ENCODE measurements at regions not wholly inside any gene's neighbourhood (a gene's known extent, or its start where the extent isn't known, plus 50 kb on each side); places are given as distances from the start of the nearest gene placed in this dataset.
"Not testable (repeated sequence)": the region's sequence is repeated elsewhere in the genome, so short reads cannot be mapped to it uniquely, and the experiment has no call there.

- DNase-seq (ENCODE audit: low spot score) = no peak
These were observed 524.2 kb upstream of the SALL3 start for GRCh38 chr18:78455386-78455785.

- no peak for DNase-seq (ENCODE audit: low spot score)
These were observed 522.6 kb upstream of the SALL3 start for GRCh38 chr18:78457011-78457410.

GRCh38 chr18:78457731-78458130 lies 521.9 kb upstream of the SALL3 start:
- no peak for DNase-seq (ENCODE audit: low spot score)

- no peak for DNase-seq (ENCODE audit: low spot score)
These were observed 521.3 kb upstream of the SALL3 start for GRCh38 chr18:78458356-78458755.

- no peak for DNase-seq (ENCODE audit: low spot score)
These were observed 520.0 kb upstream of the SALL3 start for GRCh38 chr18:78459668-78460067.

- DNase-seq (ENCODE audit: low spot score) = no peak
These were observed 519.1 kb upstream of the SALL3 start for GRCh38 chr18:78460558-78460957.

- DNase-seq (ENCODE audit: low spot score) = no peak
These were observed 506.1 kb upstream of the SALL3 start for GRCh38 chr18:78473563-78473962.

GRCh38 chr18:78477840-78478239 lies 501.8 kb upstream of the SALL3 start:
- no peak for DNase-seq (ENCODE audit: low spot score)

- no peak for DNase-seq (ENCODE audit: low spot score)
These were observed 500.2 kb upstream of the SALL3 start for GRCh38 chr18:78479443-78479842.

GRCh38 chr18:78480262-78481054 lies 499.2 kb upstream of the SALL3 start:
- no peak for DNase-seq (ENCODE audit: low spot score)

GRCh38 chr18:78482378-78482777 lies 497.2 kb upstream of the SALL3 start:
- no peak for DNase-seq (ENCODE audit: low spot score)

GRCh38 chr18:78487649-78488048 lies 492.0 kb upstream of the SALL3 start:
- DNase-seq (ENCODE audit: low spot score) = no peak

GRCh38 chr18:78492064-78492812 lies 487.4 kb upstream of the SALL3 start:
- no peak for DNase-seq (ENCODE audit: low spot score)

GRCh38 chr18:78492813-78493371 lies 486.7 kb upstream of the SALL3 start:
- DNase-seq (ENCODE audit: low spot score) = no peak

- DNase-seq (ENCODE audit: low spot score) = not testable (repeated sequence)
These were observed 486.1 kb upstream of the SALL3 start for GRCh38 chr18:78493490-78493889.

- DNase-seq (ENCODE audit: low spot score) = no peak
These were observed 485.2 kb upstream of the SALL3 start for GRCh38 chr18:78494204-78495085.

- no peak for DNase-seq (ENCODE audit: low spot score)
These were observed 484.1 kb upstream of the SALL3 start for GRCh38 chr18:78495550-78495949.

- DNase-seq (ENCODE audit: low spot score) = no peak
These were observed 483.5 kb upstream of the SALL3 start for GRCh38 chr18:78496079-78496478.

- no peak for DNase-seq (ENCODE audit: low spot score)
These were observed 482.0 kb upstream of the SALL3 start for GRCh38 chr18:78497641-78498040.

- DNase-seq (ENCODE audit: low spot score) = no peak
These were observed 480.0 kb upstream of the SALL3 start for GRCh38 chr18:78499586-78499985.

GRCh38 chr18:78501251-78501650 lies 478.4 kb upstream of the SALL3 start:
- no peak for DNase-seq (ENCODE audit: low spot score)

- no peak for DNase-seq (ENCODE audit: low spot score)
These were observed 476.5 kb upstream of the SALL3 start for GRCh38 chr18:78503129-78503528.

Data from globus pallidus (tissue), 1 donor.